ENCODE measurements at regions not wholly inside any gene's neighbourhood (a gene's known extent, or its start where the extent isn't known, plus 50 kb on each side); places are given as distances from the start of the nearest gene placed in this dataset.

- H3K4me1 ChIP-seq = no peaks in the 10 kb centered on the region
- no peak overlapping the region for H3K4me3 ChIP-seq
- no peaks in the 10 kb centered on the region for H3K9me3 ChIP-seq
- TF ChIP-seq CTCF (IDR thresholded peaks at IDR 0.05) = peak in 3 of 4 donors; percentile 13 to 23 (median 13)
- DNase-seq = peak in 5 of 6 donors; percentile 15 to 69 (median 39)
- intact Hi-C loops (cut with DNase I) = no loop called here
- H3K27ac ChIP-seq = no peak overlapping the region
- peaks cover 0 to 19% (median 4%) of the 10 kb centered on the region in 4 donors for H3K27me3 ChIP-seq
- no peaks in the 10 kb centered on the region for H3K36me3 ChIP-seq
- FAIRE-seq = no peak
- WGBS, 2 donors = 43 to 50% methylated on average over 9 of the region's 9 CpGs
- peak in 3 of 4 donors; percentile 44 to 82 (median 59) for ATAC-seq
Measured at GRCh38 chr14:106044949-106045596, 518.7 kb downstream of the TMEM121 start.

- FAIRE-seq = no peak
- TF ChIP-seq CTCF (IDR thresholded peaks at IDR 0.05) = no peak
- Histone ChIP-seq H3K27me3 (peaks cover 0 to 10% (median 3%) of the 10 kb centered on the region in 4 donors), H3K9me3 (no peaks in the 10 kb centered on the region), H3K4me3 (no peak overlapping the region), H3K4me1 (no peaks in the 10 kb centered on the region), H3K27ac (no peak overlapping the region), H3K36me3 (no peaks in the 10 kb centered on the region)
- 62 to 69% methylated on average over 2 of the region's 2 CpGs for WGBS, 2 donors
- no peak for DNase-seq
- intact Hi-C loops (cut with DNase I) = no loop called here
- no peak for ATAC-seq
Measured at GRCh38 chr14:106051796-106052195, 525.4 kb downstream of the TMEM121 start.

GRCh38 chr14:106055289-106055688 is 528.9 kb downstream of the TMEM121 start:
- WGBS, 2 donors = 50 to 58% methylated on average over 6 of the region's 6 CpGs
- no peak for TF ChIP-seq CTCF (IDR thresholded peaks at IDR 0.05)
- no peaks in the 10 kb centered on the region for H3K4me1 ChIP-seq
- H3K27me3 ChIP-seq = peaks cover 0 to 7% (median 2%) of the 10 kb centered on the region in 4 donors
- DNase-seq (no peak), ATAC-seq (no peak), FAIRE-seq (no peak)
- no peak overlapping the region for H3K4me3 ChIP-seq
- intact Hi-C loops (cut with DNase I) = no loop called here
- no peaks in the 10 kb centered on the region for H3K36me3 ChIP-seq
- H3K27ac ChIP-seq = no peak overlapping the region
- H3K9me3 ChIP-seq = no peaks in the 10 kb centered on the region

GRCh38 chr14:106058342-106058741 is 532.0 kb downstream of the TMEM121 start:
- TF ChIP-seq CTCF (IDR thresholded peaks at IDR 0.05) = no peak
- Histone ChIP-seq H3K9me3 (no peaks in the 10 kb centered on the region), H3K36me3 (no peaks in the 10 kb centered on the region), H3K4me3 (no peak overlapping the region), H3K27ac (no peak overlapping the region), H3K4me1 (no peaks in the 10 kb centered on the region), H3K27me3 (peaks cover 0 to 11% (median 4%) of the 10 kb centered on the region in 4 donors)
- WGBS, 2 donors = 43 to 47% methylated on average over 8 of the region's 8 CpGs
- no peak for DNase-seq
- intact Hi-C loops (cut with DNase I) = no loop called here
- ATAC-seq = no peak
- no peak for FAIRE-seq

- ATAC-seq = no peak
- Histone ChIP-seq H3K4me1 (no peaks in the 10 kb centered on the region), H3K36me3 (no peaks in the 10 kb centered on the region), H3K27ac (no peak overlapping the region), H3K9me3 (no peaks in the 10 kb centered on the region), H3K4me3 (no peak overlapping the region), H3K27me3 (peaks cover 0 to 24% (median 7%) of the 10 kb centered on the region in 4 donors)
- intact Hi-C loops (cut with DNase I) = no loop called here
- FAIRE-seq = no peak
- DNase-seq = no peak
- WGBS, 2 donors = 52 to 54% methylated on average over 3 of the region's 3 CpGs
- TF ChIP-seq CTCF (IDR thresholded peaks at IDR 0.05) = no peak
Measured at GRCh38 chr14:106060276-106060975, 534.0 kb downstream of the TMEM121 start.
